GM23338 (cell line): ENCODE measurements at regions not wholly inside any gene's neighbourhood (a gene's known extent, or its start where the extent isn't known, plus 50 kb on each side); places are given as distances from the start of the nearest gene placed in this dataset.
"Not testable (repeated sequence)": the region's sequence is repeated elsewhere in the genome, so short reads cannot be mapped to it uniquely, and the experiment has no call there.

Experiments
- ATAC-seq: fragments of 200-7000 bp; cut with Tn5 transposase; 3 replicates; pipeline ENCODE4 v1.9.1; 2020
- DNase-seq: peaks from one replicate; pipeline ENCODE4 v3.0.0-alpha.2; 2015; ENCODE audit warnings: low spot score
- H2AFZ ChIP-seq: fragments of 200-600 bp; sonication (generic); 2 replicates; pipeline ENCODE4 v1.8.0; 2016; ENCODE audit warnings: antibody characterized with exemption, mild to moderate bottlenecking, moderate library complexity
- H3F3A ChIP-seq: fragments of 200-600 bp; sonication (generic); replicated peaks from 2 replicates; pipeline ENCODE4 v1.8.0; 2017; ENCODE audit warnings: antibody characterized with exemption, mixed run types, low read depth
- H3K27ac ChIP-seq: fragments of 200-600 bp; sonication (generic); 2 replicates; pipeline ENCODE4 v1.6.1; 2016; ENCODE audit warnings: low read depth
- H3K27me3 ChIP-seq: fragments of 200-600 bp; sonication (generic); 2 replicates; pipeline ENCODE4 v1.8.0; 2016; ENCODE audit warnings: mild to moderate bottlenecking, mixed run types, moderate library complexity; ENCODE audit not compliant: insufficient read depth
- H3K36me3 ChIP-seq: fragments of 200-600 bp; sonication (generic); 2 replicates; pipeline ENCODE4 v1.8.0; 2016; ENCODE audit warnings: mild to moderate bottlenecking; ENCODE audit not compliant: insufficient read depth
- H3K4me1 ChIP-seq: fragments of 200-600 bp; sonication (generic); 2 replicates; pipeline ENCODE4 v1.8.0; 2016; ENCODE audit warnings: mild to moderate bottlenecking, moderate library complexity; ENCODE audit not compliant: insufficient read depth
- H3K4me2 ChIP-seq: fragments of 200-600 bp; sonication (generic); 2 replicates; pipeline ENCODE4 v1.7.1; 2017; ENCODE audit warnings: mixed run types
- H3K4me3 ChIP-seq: fragments of 200-600 bp; sonication (generic); 2 replicates; pipeline ENCODE4 v1.6.1; 2016; ENCODE audit warnings: mixed run types
- H3K79me2 ChIP-seq: fragments of 200-600 bp; sonication (generic); replicated peaks from 2 replicates; pipeline ENCODE4 v1.8.0; 2017; ENCODE audit warnings: mild to moderate bottlenecking; ENCODE audit not compliant: insufficient read depth
- H3K9me2 ChIP-seq: fragments of 200-600 bp; sonication (generic); 2 replicates; pipeline ENCODE4 v1.8.0; 2017; ENCODE audit not compliant: insufficient read depth
- H4K20me1 ChIP-seq: fragments of 200-600 bp; sonication (generic); replicated peaks from 2 replicates; pipeline ENCODE4 v1.8.0; 2017; ENCODE audit warnings: mild to moderate bottlenecking; ENCODE audit not compliant: insufficient read depth
- H3K27ac Mint-ChIP-seq: 2 replicates; pipeline ENCODE4 v1.8.0; 2020; ENCODE audit warnings: inconsistent platforms, mild to moderate bottlenecking, moderate library complexity, mixed read lengths
- H3K27me3 Mint-ChIP-seq: 3 replicates; pipeline ENCODE4 v1.8.0; 2022; ENCODE audit warnings: low read depth, mild to moderate bottlenecking, moderate library complexity, mixed read lengths, inconsistent platforms; ENCODE audit not compliant: insufficient read depth, poor library complexity
- H3K36me3 Mint-ChIP-seq: 3 replicates; pipeline ENCODE4 v1.8.0; 2021; ENCODE audit warnings: low read depth, mild to moderate bottlenecking, inconsistent platforms, moderate library complexity, mixed read lengths
- H3K4me1 Mint-ChIP-seq: 3 replicates; pipeline ENCODE4 v1.8.0; 2020; ENCODE audit warnings: mild to moderate bottlenecking, inconsistent platforms, mixed read lengths
- H3K4me3 Mint-ChIP-seq: 3 replicates; pipeline ENCODE4 v1.8.0; 2021; ENCODE audit warnings: moderate library complexity, mild to moderate bottlenecking, inconsistent platforms, mixed read lengths
- H3K9me3 Mint-ChIP-seq: 3 replicates; pipeline ENCODE4 v1.8.0; 2020; ENCODE audit warnings: moderate library complexity, mild to moderate bottlenecking, inconsistent platforms, mixed read lengths
- CTCF ChIP-seq, 2 experiments: fragments of 200-600 bp in 1 of 2; sonication (generic) in 1 of 2; conservative IDR thresholded peaks; 2 replicates each; pipeline versions ENCODE4 v1.5.1 to v1.6.1; 2016 to 2017; ENCODE audit warnings: antibody characterized with exemption in 2 of 2, low read depth in 2 of 2, mild to moderate bottlenecking in 2 of 2, moderate library complexity in 1 of 2
- ETS1 ChIP-seq: IDR thresholded peaks from 2 replicates; pipeline ENCODE4 v1.6.1; 2016; ENCODE audit warnings: antibody characterized with exemption
- EZH2 ChIP-seq: fragments of 200-600 bp; sonication (generic); IDR thresholded peaks from one replicate; pipeline ENCODE4 v1.8.0; 2017; ENCODE audit warnings: antibody characterized with exemption, mild to moderate bottlenecking, low read depth; ENCODE audit not compliant: unreplicated experiment
- EZH2phosphoT487 ChIP-seq: fragments of 200-600 bp; sonication (generic); IDR thresholded peaks from one replicate; pipeline ENCODE4 v1.8.1; 2018; ENCODE audit warnings: antibody characterized with exemption; ENCODE audit not compliant: unreplicated experiment
- JUNB ChIP-seq: IDR thresholded peaks from one replicate; pipeline ENCODE4 v1.6.1; 2016; ENCODE audit warnings: antibody characterized with exemption; ENCODE audit not compliant: unreplicated experiment
- NANOG ChIP-seq: IDR thresholded peaks from 2 replicates; pipeline ENCODE4 v1.6.1; 2016; ENCODE audit warnings: antibody characterized with exemption, borderline replicate concordance
- POLR2AphosphoS5 ChIP-seq: IDR thresholded peaks from 2 replicates; pipeline ENCODE4 v1.6.1; 2016; ENCODE audit warnings: antibody characterized with exemption, low read depth
- REST ChIP-seq: IDR thresholded peaks from one replicate; pipeline ENCODE4 v1.6.1; 2018; ENCODE audit warnings: antibody characterized with exemption; ENCODE audit not compliant: unreplicated experiment
- STAT1 ChIP-seq: IDR thresholded peaks from one replicate; pipeline ENCODE4 v1.6.1; 2016; ENCODE audit warnings: antibody characterized with exemption; ENCODE audit not compliant: unreplicated experiment
- ZNF114 ChIP-seq: fragments of 250-450 bp; sonication (Bioruptor Pico); IDR thresholded peaks from 2 replicates; pipeline ENCODE4 v1.5.0; 2020; ENCODE audit warnings: mild to moderate bottlenecking, moderate library complexity
- ZNF462 ChIP-seq: fragments of 250-450 bp; sonication (Bioruptor Pico); IDR thresholded peaks from 2 replicates; pipeline ENCODE4 v1.5.0; 2020; ENCODE audit warnings: mild to moderate bottlenecking, moderate library complexity

- H3K27me3 ChIP-seq: no peaks in the 10 kb centered on the region
- no peak overlapping the region for H3K4me3 ChIP-seq
- H3K79me2 ChIP-seq: no peaks in the 10 kb centered on the region
- no peaks in the 10 kb centered on the region for H3F3A ChIP-seq
- Mint-ChIP-seq H3K27ac (no peak overlapping the region), H3K4me1 (no peaks in the 10 kb centered on the region; the same call in 2 of the 3 replicates), H3K36me3 (peaks cover 2% of the 10 kb centered on the region; the same call in 2 of the 3 replicates), H3K9me3 (peaks cover 11% of the 10 kb centered on the region), H3K4me3 (no peak overlapping the region), H3K27me3 (peaks cover 13% of the 10 kb centered on the region)
- no peak overlapping the region for H3K4me2 ChIP-seq
- H3K4me1 ChIP-seq: no peaks in the 10 kb centered on the region
- ATAC-seq: no peak
- H3K27ac ChIP-seq: no peak overlapping the region
- no peaks in the 10 kb centered on the region for H3K36me3 ChIP-seq
- H4K20me1 ChIP-seq: no peaks in the 10 kb centered on the region
- no peak overlapping the region for H2AFZ ChIP-seq
- no peak for DNase-seq
- TF ChIP-seq POLR2AphosphoS5 (no peak), EZH2 (no peak), REST (no peak), ZNF114 (no peak), ETS1 (no peak), EZH2phosphoT487 (no peak), STAT1 (no peak), ZNF462 (CRISPR knock-in tag) (no peak), CTCF (conservative IDR thresholded peaks at IDR 0.05; ENCODE audit: low read depth in 2 of 2) (no peak), NANOG (no peak), JUNB (no peak)
- H3K9me2 ChIP-seq: no peaks in the 10 kb centered on the region
Measured at GRCh38 chr4:3634281-3634857, 102.1 kb upstream of the LRPAP1 start.

- not testable (repeated sequence) for ATAC-seq, H3K9me2 ChIP-seq, H3K27ac ChIP-seq, H3K4me2 ChIP-seq, H3K4me3 ChIP-seq, H3K36me3 ChIP-seq, H3K4me1 ChIP-seq, H3K79me2 ChIP-seq, H3K27ac Mint-ChIP-seq, H4K20me1 ChIP-seq, DNase-seq, H3F3A ChIP-seq, H3K4me3 Mint-ChIP-seq, H3K36me3 Mint-ChIP-seq, H2AFZ ChIP-seq, H3K27me3 ChIP-seq, H3K4me1 Mint-ChIP-seq
- peaks cover 11% of the 10 kb centered on the region for H3K9me3 Mint-ChIP-seq
- H3K27me3 Mint-ChIP-seq: peaks cover 18% of the 10 kb centered on the region
Measured at GRCh38 chr4:3633277-3633676, 101.1 kb upstream of the LRPAP1 start.
